ENCODE measurements at regions not wholly inside any gene's neighbourhood (a gene's known extent, or its start where the extent isn't known, plus 50 kb on each side); places are given as distances from the start of the nearest gene placed in this dataset.

- peak; percentile 22 for DNase-seq (ENCODE audit: low read depth)
Observed at GRCh38 chr10:46228563-46229071, 58.2 kb upstream of the ANTXRL start.

GRCh38 chr10:46229144-46229563 lies 57.6 kb upstream of the ANTXRL start:
- DNase-seq (ENCODE audit: low read depth) = no peak

- no peak for DNase-seq (ENCODE audit: low read depth)
Observed at GRCh38 chr10:46230615-46231014, 56.2 kb upstream of the ANTXRL start.

GRCh38 chr10:46231087-46231486 lies 55.7 kb upstream of the ANTXRL start:
- DNase-seq (ENCODE audit: low read depth) = no peak

GRCh38 chr10:46232084-46232483 lies 54.7 kb upstream of the ANTXRL start:
- DNase-seq (ENCODE audit: low read depth) = no peak

GRCh38 chr10:46232666-46233065 lies 54.1 kb upstream of the ANTXRL start:
- no peak for DNase-seq (ENCODE audit: low read depth)

- no peak for DNase-seq (ENCODE audit: low read depth)
Observed at GRCh38 chr10:46233181-46233580, 53.6 kb upstream of the ANTXRL start.

GRCh38 chr10:46234026-46234425 lies 52.8 kb upstream of the ANTXRL start:
- DNase-seq (ENCODE audit: low read depth) = no peak

- no peak for DNase-seq (ENCODE audit: low read depth)
Observed at GRCh38 chr10:46234431-46235060, 52.3 kb upstream of the ANTXRL start.

- no peak for DNase-seq (ENCODE audit: low read depth)
Observed at GRCh38 chr10:46235705-46236545, 50.9 kb upstream of the ANTXRL start.

- DNase-seq (ENCODE audit: low read depth) = no peak
Observed at GRCh38 chr10:46236546-46236887, 50.3 kb upstream of the ANTXRL start.

- DNase-seq (ENCODE audit: low read depth) = no peak
Observed at GRCh38 chr10:46236941-46237681, 49.7 kb upstream of the ANTXRL start.
